ENCODE measurements at regions not wholly inside any gene's neighbourhood (a gene's known extent, or its start where the extent isn't known, plus 50 kb on each side); places are given as distances from the start of the nearest gene placed in this dataset.
A peak's percentile ranks its signal among the peaks of the same experiment; 100 is the strongest.

DNA sequence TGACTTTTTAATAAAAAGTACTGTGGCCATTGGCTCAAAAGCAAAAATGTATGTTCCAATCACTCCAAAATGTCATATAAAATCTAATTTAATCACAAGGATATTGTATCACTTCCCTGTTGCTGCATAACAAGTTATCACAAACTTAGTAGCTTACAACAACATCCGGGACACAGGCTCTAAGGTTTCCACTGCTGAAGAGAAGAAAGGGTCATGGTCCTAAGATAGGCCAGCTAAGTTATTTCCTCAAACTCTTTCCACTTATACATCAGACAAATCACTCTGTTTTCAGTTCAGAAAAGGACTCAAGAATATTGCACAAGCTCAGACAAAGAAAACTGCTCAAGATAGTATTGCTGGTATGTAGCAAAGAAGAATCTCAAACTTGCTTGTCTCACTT is 78.5 kb upstream of the SULT1C3 start:
- no peak overlapping the region for H3K4me3 ChIP-seq (ENCODE audit: low read depth, low read length)
- DNase-seq (ENCODE audit: low read depth): no peak
- TF ChIP-seq, protein P1, sequence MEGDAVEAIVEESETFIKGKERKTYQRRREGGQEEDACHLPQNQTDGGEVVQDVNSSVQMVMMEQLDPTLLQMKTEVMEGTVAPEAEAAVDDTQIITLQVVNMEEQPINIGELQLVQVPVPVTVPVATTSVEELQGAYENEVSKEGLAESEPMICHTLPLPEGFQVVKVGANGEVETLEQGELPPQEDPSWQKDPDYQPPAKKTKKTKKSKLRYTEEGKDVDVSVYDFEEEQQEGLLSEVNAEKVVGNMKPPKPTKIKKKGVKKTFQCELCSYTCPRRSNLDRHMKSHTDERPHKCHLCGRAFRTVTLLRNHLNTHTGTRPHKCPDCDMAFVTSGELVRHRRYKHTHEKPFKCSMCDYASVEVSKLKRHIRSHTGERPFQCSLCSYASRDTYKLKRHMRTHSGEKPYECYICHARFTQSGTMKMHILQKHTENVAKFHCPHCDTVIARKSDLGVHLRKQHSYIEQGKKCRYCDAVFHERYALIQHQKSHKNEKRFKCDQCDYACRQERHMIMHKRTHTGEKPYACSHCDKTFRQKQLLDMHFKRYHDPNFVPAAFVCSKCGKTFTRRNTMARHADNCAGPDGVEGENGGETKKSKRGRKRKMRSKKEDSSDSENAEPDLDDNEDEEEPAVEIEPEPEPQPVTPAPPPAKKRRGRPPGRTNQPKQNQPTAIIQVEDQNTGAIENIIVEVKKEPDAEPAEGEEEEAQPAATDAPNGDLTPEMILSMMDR (IDR thresholded peaks at IDR 0.05; ENCODE audit: low read depth, low read length, missing control alignments): no peak

DNA sequence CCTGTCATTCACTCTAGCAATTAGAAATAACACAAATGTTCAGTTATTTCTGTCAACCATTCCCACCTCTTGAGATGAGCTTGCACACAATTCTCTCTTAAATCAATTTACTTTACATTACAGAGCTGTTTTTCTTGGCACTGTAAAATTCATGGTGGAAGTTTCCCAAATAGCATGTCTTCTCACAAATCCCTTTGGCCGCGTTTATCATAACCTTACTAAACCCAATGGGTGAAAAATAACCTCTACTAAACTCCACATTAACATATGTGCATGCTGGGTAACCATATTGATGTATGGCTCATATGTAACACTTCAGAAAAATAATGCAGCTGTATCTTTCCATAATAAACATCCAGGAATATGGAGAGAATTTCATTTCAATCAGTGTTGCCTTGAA is 75.5 kb upstream of the SULT1C3 start:
- no peak for DNase-seq (ENCODE audit: low read depth)

DNA sequence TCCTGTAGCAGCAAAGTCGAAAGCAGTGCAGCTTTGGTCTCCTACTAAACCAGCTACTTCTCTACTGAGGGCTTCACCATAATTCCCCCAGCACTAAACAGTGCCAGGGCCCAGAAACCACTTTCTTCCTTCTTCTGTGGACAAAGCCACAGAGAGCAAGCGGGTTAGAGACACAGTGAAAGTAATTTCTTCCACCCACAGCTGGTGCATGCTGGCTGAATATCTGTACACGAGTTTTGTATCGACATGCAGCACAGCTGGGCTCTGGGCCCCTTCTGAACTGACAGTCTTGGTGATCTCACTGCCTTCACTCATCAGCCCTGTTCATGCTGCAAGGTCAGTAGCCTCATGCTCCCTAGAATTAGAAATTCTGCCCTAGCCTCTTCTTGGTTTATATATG is 74.0 kb upstream of the SULT1C3 start:
- H3K4me3 ChIP-seq (ENCODE audit: low read depth, low read length): no peak overlapping the region
- DNase-seq (ENCODE audit: low read depth): no peak
- TF ChIP-seq, protein P1 (IDR thresholded peaks at IDR 0.05; ENCODE audit: low read depth, low read length, missing control alignments): no peak

More for the DNA sequence above, 75.5 kb upstream of the SULT1C3 start:
- no peak overlapping the region for H3K4me3 ChIP-seq (ENCODE audit: low read depth, low read length)
- TF ChIP-seq, protein P1 (IDR thresholded peaks at IDR 0.05; ENCODE audit: low read depth, low read length, missing control alignments): no peak

DNA sequence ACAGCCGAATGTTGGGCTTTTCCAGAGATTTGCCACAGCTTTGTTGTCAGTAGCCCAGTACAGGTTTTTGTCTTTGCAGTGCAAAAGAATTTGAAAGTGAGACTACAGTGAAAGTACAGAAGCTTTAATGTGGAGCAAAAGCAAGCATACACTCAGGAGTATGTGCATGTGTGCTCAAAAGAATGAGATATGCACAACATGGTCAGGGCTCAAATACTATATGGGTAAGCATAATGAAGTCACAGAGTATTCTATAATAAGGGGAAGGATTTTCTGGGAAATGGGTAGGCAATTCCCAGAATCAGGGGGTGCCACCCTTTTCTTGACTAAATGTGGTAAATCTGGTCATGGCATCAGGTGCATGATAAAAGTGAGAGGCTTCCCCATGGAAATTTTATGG is 72.1 kb upstream of the SULT1C3 start:
- H3K4me3 ChIP-seq (ENCODE audit: low read depth, low read length): no peak overlapping the region
- TF ChIP-seq, protein P1 (IDR thresholded peaks at IDR 0.05; ENCODE audit: low read depth, low read length, missing control alignments): no peak
- no peak for DNase-seq (ENCODE audit: low read depth)

DNA sequence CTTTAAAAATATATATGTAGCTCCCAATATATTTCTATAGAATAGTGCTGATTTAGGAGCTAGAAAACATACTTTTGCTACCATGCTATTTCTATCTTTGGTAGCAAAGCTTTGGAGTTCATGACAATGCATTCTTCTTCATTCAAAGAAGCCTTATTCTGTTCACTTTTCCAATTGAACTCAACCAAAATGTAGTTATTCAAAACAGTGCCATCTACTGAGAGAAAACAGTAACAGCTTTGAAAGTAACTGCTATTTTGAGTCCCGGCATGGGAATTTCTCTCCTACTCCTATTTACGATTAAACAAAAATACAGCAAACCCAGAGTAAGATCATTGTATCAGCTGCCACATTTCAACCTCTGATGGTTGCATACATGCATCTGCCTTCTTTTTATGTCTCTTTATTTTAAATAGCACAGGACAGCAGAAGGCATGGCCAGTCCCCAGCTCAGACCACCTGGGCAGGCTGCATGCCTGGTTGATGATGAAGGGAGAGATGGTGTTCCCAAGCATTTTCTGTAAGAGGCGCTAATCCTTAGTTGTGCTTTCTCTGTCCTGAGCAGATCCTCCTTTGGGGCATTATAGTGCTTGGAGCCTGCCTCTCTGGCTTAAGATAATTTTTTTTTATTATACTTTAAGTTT is 69.7 kb upstream of the SULT1C3 start:
- TF ChIP-seq, protein P1 (IDR thresholded peaks at IDR 0.05; ENCODE audit: low read depth, low read length, missing control alignments): peak; percentile 33
- no peak overlapping the region for H3K4me3 ChIP-seq (ENCODE audit: low read depth, low read length)
- no peak for DNase-seq (ENCODE audit: low read depth)

DNA sequence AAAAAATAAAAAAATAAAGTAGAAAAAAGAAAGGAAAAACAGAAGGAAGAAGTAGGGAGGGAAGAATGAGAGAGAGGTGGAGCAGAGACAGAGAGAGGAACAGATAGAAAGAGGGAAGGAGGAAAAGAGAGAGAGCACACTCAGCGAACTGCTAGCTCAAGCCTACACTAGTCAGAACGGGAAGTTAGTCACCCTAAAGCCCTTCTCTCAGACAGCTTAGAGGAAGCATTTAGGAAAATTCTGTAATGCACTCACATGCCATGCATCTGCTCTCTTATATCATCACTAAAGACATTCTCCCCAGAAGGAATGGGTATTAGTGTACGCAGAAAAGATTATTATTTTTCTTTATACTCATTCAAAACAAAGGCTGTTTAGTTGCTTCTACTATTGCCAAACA is 68.1 kb upstream of the SULT1C3 start:
- TF ChIP-seq, protein P1 (IDR thresholded peaks at IDR 0.05; ENCODE audit: low read depth, low read length, missing control alignments): no peak
- DNase-seq (ENCODE audit: low read depth): no peak

DNA sequence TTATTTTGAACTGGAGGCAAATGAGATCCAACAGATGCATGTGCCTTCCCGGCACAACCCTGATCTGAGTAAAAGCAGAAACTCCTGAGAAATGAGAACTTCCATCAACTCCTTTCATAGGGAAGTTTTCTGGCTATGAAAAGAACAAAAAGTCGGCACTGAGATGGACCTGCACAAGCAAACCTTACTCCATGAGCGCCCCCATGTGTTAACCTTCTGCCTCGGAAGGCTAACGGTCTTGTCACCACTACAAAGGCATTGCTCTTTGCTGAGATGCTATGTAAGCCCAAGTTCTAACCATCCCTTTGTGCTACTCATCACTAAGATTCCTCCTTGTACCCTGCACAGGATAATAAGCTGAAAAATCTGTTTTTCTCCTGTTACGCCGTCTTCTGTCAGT is 57.3 kb upstream of the SULT1C3 start:
- no peak overlapping the region for H3K4me3 ChIP-seq (ENCODE audit: low read depth, low read length)
- TF ChIP-seq, protein P1 (IDR thresholded peaks at IDR 0.05; ENCODE audit: low read depth, low read length, missing control alignments): peak; percentile 48
- no peak for DNase-seq (ENCODE audit: low read depth)

More for the DNA sequence above, 68.1 kb upstream of the SULT1C3 start:
- no peak overlapping the region for H3K4me3 ChIP-seq (ENCODE audit: low read depth, low read length)
